ENCODE measurements at regions not wholly inside any gene's neighbourhood (a gene's known extent, or its start where the extent isn't known, plus 50 kb on each side); places are given as distances from the start of the nearest gene placed in this dataset.

GRCh38 chr6:8904754-8905153 lies 469.4 kb upstream of the SLC35B3 start:
- no peak overlapping the region for H3K9ac ChIP-seq (replicated peaks; ENCODE audit: extremely low read depth, insufficient read depth, low read length)
- H3K9me1 ChIP-seq (replicated peaks; ENCODE audit: control insufficient read depth, extremely low read depth, insufficient read depth, low read length), result no peaks in the 10 kb centered on the region
- H2AFZ ChIP-seq (ENCODE audit: low read depth, low read length), result no peak overlapping the region
- no TSS peak for BruUV-seq (replicated peaks)
- H3K36me3 ChIP-seq (ENCODE audit: control insufficient read depth in 2 of 2, extremely low read depth in 1 of 2, insufficient read depth in 2 of 2, low read length in 2 of 2), result no peaks in the 10 kb centered on the region
- H3K79me2 ChIP-seq (ENCODE audit: control insufficient read depth, insufficient read depth, low read length), result no peaks in the 10 kb centered on the region
- CTCF ChIA-PET, result no interaction called here
- intact Hi-C loops (cut with micrococcal nuclease) (no loop called here), dilution Hi-C loops (cut with MboI; ENCODE audit: extremely low pct_ligation_motif_present, low sequenced_read_pairs) (no loop called here)
- no peak for FAIRE-seq
- no peaks in the 10 kb centered on the region for H3K4me1 ChIP-seq (ENCODE audit: control insufficient read depth, extremely low read depth, insufficient read depth, low read length)
- no peaks in the 10 kb centered on the region for H4K20me1 ChIP-seq (replicated peaks; ENCODE audit: control insufficient read depth, extremely low read depth, insufficient read depth, low read length)
- TF ChIP-seq MYC (IDR thresholded peaks at IDR 0.05; ENCODE audit: low read depth, low read length), result no peak
- no peak for TF ChIP-seq JUN (IDR thresholded peaks at IDR 0.05; ENCODE audit: borderline replicate concordance, insufficient read depth, insufficient read length, low read depth)
- TF ChIP-seq CTCF (IDR thresholded peaks at IDR 0.05; ENCODE audit: extremely low read depth in 1 of 2, insufficient read depth in 1 of 2, low read depth in 1 of 2, low read length in 2 of 2), result no peak
- no peak for TF ChIP-seq EZH2 (IDR thresholded peaks at IDR 0.05; ENCODE audit: borderline replicate concordance, low read depth, low read length, severe bottlenecking)
- TF ChIP-seq FOS (IDR thresholded peaks at IDR 0.05; ENCODE audit: borderline replicate concordance, insufficient read depth, low read length), result no peak
- H3K9me3 ChIP-seq (replicated peaks; ENCODE audit: control insufficient read depth, insufficient read depth, low read length), result peaks cover 2% of the 10 kb centered on the region
- no peak for DNase-seq (ENCODE audit: low read depth, low spot score)
- no peak overlapping the region for H3K4me3 ChIP-seq (replicated peaks in 1 of 3; ENCODE audit: insufficient read depth in 1 of 3, low read depth in 1 of 3, low read length in 3 of 3)
- H3K4me2 ChIP-seq (ENCODE audit: insufficient read depth, low read length), result no peak overlapping the region
- POLR2A ChIA-PET, result no interaction called here
- H3K27me3 ChIP-seq (ENCODE audit: control insufficient read depth in 2 of 2, insufficient read depth in 2 of 2, low read length in 2 of 2), result no peaks in the 10 kb centered on the region
- H3K27ac ChIP-seq (ENCODE audit: insufficient read depth, low read depth, low read length), result no peak overlapping the region

- H3K9me1 ChIP-seq (replicated peaks; ENCODE audit: control insufficient read depth, extremely low read depth, insufficient read depth, low read length), result no peaks in the 10 kb centered on the region
- no peak overlapping the region for H3K9ac ChIP-seq (replicated peaks; ENCODE audit: extremely low read depth, insufficient read depth, low read length)
- TF ChIP-seq POLR2A (IDR thresholded peaks at IDR 0.05; ENCODE audit: low read depth, low read length), result no peak
- no peak for TF ChIP-seq MAX (IDR thresholded peaks at IDR 0.05; ENCODE audit: insufficient read depth, insufficient read length)
- TF ChIP-seq JUN (IDR thresholded peaks at IDR 0.05; ENCODE audit: borderline replicate concordance, insufficient read depth, insufficient read length, low read depth), result no peak
- TF ChIP-seq FOS (IDR thresholded peaks at IDR 0.05; ENCODE audit: borderline replicate concordance, insufficient read depth, low read length), result no peak
- no peak for TF ChIP-seq GATA2 (IDR thresholded peaks at IDR 0.05; ENCODE audit: insufficient read depth, insufficient read length, low read depth, low read length)
- TF ChIP-seq MYC (IDR thresholded peaks at IDR 0.05; ENCODE audit: low read depth, low read length), result no peak
- TF ChIP-seq CTCF (IDR thresholded peaks at IDR 0.05; ENCODE audit: extremely low read depth in 1 of 2, insufficient read depth in 1 of 2, low read depth in 1 of 2, low read length in 2 of 2), result no peak
- no peak for TF ChIP-seq POLR2AphosphoS5 (IDR thresholded peaks at IDR 0.05; ENCODE audit: insufficient read depth, low read depth, low read length)
- no peak for TF ChIP-seq EZH2 (IDR thresholded peaks at IDR 0.05; ENCODE audit: borderline replicate concordance, low read depth, low read length, severe bottlenecking)
- no peaks in the 10 kb centered on the region for H3K36me3 ChIP-seq (ENCODE audit: control insufficient read depth in 2 of 2, extremely low read depth in 1 of 2, insufficient read depth in 2 of 2, low read length in 2 of 2)
- dilution Hi-C loops (cut with MboI; ENCODE audit: extremely low pct_ligation_motif_present, low sequenced_read_pairs) (no loop called here), intact Hi-C loops (cut with micrococcal nuclease) (no loop called here)
- no peaks in the 10 kb centered on the region for H3K4me1 ChIP-seq (ENCODE audit: control insufficient read depth, extremely low read depth, insufficient read depth, low read length)
- DNase-seq (ENCODE audit: low read depth, low spot score), result no peak
- POLR2A ChIA-PET, result no interaction called here
- no peak overlapping the region for H3K4me3 ChIP-seq (replicated peaks in 1 of 3; ENCODE audit: insufficient read depth in 1 of 3, low read depth in 1 of 3, low read length in 3 of 3)
- CTCF ChIA-PET, result no interaction called here
- H4K20me1 ChIP-seq (replicated peaks; ENCODE audit: control insufficient read depth, extremely low read depth, insufficient read depth, low read length), result no peaks in the 10 kb centered on the region
- no peak overlapping the region for H3K4me2 ChIP-seq (ENCODE audit: insufficient read depth, low read length)
- no peak for FAIRE-seq
- H2AFZ ChIP-seq (ENCODE audit: low read depth, low read length), result no peak overlapping the region
- no peak overlapping the region for H3K27ac ChIP-seq (ENCODE audit: insufficient read depth, low read depth, low read length)
- no TSS peak for BruUV-seq (replicated peaks)
- no peaks in the 10 kb centered on the region for H3K27me3 ChIP-seq (ENCODE audit: control insufficient read depth in 2 of 2, insufficient read depth in 2 of 2, low read length in 2 of 2)
- H3K9me3 ChIP-seq (replicated peaks; ENCODE audit: control insufficient read depth, insufficient read depth, low read length), result no peaks in the 10 kb centered on the region
- no peaks in the 10 kb centered on the region for H3K79me2 ChIP-seq (ENCODE audit: control insufficient read depth, insufficient read depth, low read length)
Observed at GRCh38 chr6:8900056-8900455, 464.7 kb upstream of the SLC35B3 start.
